Body of pancreas (tissue), 4 donors: ENCODE measurements at regions not wholly inside any gene's neighbourhood (a gene's known extent, or its start where the extent isn't known, plus 50 kb on each side); places are given as distances from the start of the nearest gene placed in this dataset.

Source experiments
- ATAC-seq: fragments of 150-250 bp; one replicate; pipeline ENCODE4 v1.9.1; 2016
- DNase-seq, 4 donors: peaks; one replicate each; pipeline ENCODE4 v3.0.0-alpha.2; 2019
- H3K27ac ChIP-seq, 4 donors: fragments of 200-600 bp; sonication (generic); 1 replicate in 3 of 4; 2 replicates in 1 of 4; pipeline versions ENCODE4 v1.5.1 to v1.6.1; 2016 to 2019; ENCODE audit warnings: mild to moderate bottlenecking in 1 of 4, mixed read lengths in 1 of 4, moderate library complexity in 1 of 4
- H3K27me3 ChIP-seq, 2 donors: fragments of 200-600 bp; sonication (generic); one replicate each; pipeline ENCODE4 v1.6.0; 2016; ENCODE audit warnings: mild to moderate bottlenecking in 1 of 2
- H3K36me3 ChIP-seq, 2 donors: fragments of 200-600 bp; sonication (generic); replicated peaks in 1 of 2; 2 replicates each; pipeline ENCODE4 v1.5.1; 2016; ENCODE audit warnings: low read depth in 2 of 2; ENCODE audit not compliant: insufficient read depth in 1 of 2
- H3K4me1 ChIP-seq: fragments of 200-600 bp; sonication (generic); one replicate; pipeline ENCODE4 v1.6.0; 2016
- H3K4me3 ChIP-seq, 2 donors: fragments of 200-600 bp; sonication (generic); 1 replicate in 1 of 2; 2 replicates in 1 of 2; pipeline ENCODE4 v1.5.1; 2016 to 2019
- H3K9me3 ChIP-seq, 3 donors: fragments of 200-600 bp; sonication (generic); 1 replicate in 2 of 3; 2 replicates in 1 of 3; pipeline ENCODE4 v1.5.1; 2016
- CTCF ChIP-seq, 7 experiments: fragments of 450-650 bp in 4 of 7; fragments of 200-600 bp in 3 of 7; sonication (generic) in 3 of 7; IDR thresholded peaks; one replicate each; pipeline ENCODE4 v1.5.1; 2016 to 2019; ENCODE audit warnings: antibody characterized with exemption in 7 of 7
- POLR2A ChIP-seq, 3 donors: fragments of 450-650 bp; IDR thresholded peaks; one replicate each; pipeline ENCODE4 v1.6.1; 2016; ENCODE audit warnings: antibody characterized with exemption in 3 of 3, mild to moderate bottlenecking in 2 of 3
- WGBS, 2 donors: methylation state at CpG; one replicate each; pipeline ENCODE4 v1.1.5; 2017; 5-methylcytosine and 5-hydroxymethylcytosine counted together
- intact Hi-C: fragments of 100-400 bp; cut with DNase I; formaldehyde crosslinking; loops from one replicate; pipeline ENCODE4 v1.15.1; 2023

- H3K36me3 ChIP-seq, result no peaks in the 10 kb centered on the region
- DNase-seq, result no peak
- 47 to 70% methylated on average over 1 of the region's 1 CpG for WGBS, 2 donors
- H3K4me1 ChIP-seq, result no peaks in the 10 kb centered on the region
- no peaks in the 10 kb centered on the region for H3K9me3 ChIP-seq
- ATAC-seq, result no peak
- H3K27me3 ChIP-seq, result no peaks in the 10 kb centered on the region
- no peak overlapping the region for H3K4me3 ChIP-seq
- intact Hi-C loops, result no loop called here
- TF ChIP-seq CTCF (IDR thresholded peaks at IDR 0.05) (no peak), POLR2A (IDR thresholded peaks at IDR 0.05) (no peak)
- H3K27ac ChIP-seq, result no peak overlapping the region
Measured at GRCh38 chr10:107436568-107436967, 272.1 kb upstream of the SORCS1 start.

GRCh38 chr10:107434854-107435253 lies 270.3 kb upstream of the SORCS1 start:
- no peak overlapping the region for H3K4me3 ChIP-seq
- H3K4me1 ChIP-seq, result no peaks in the 10 kb centered on the region
- no peak overlapping the region for H3K27ac ChIP-seq
- DNase-seq (no peak), ATAC-seq (no peak)
- WGBS, 2 donors, result 60 to 80% methylated on average over 5 of the region's 5 CpGs
- no peaks in the 10 kb centered on the region for H3K27me3 ChIP-seq
- no peak for TF ChIP-seq POLR2A (IDR thresholded peaks at IDR 0.05)
- no peak for TF ChIP-seq CTCF (IDR thresholded peaks at IDR 0.05)
- no peaks in the 10 kb centered on the region for H3K9me3 ChIP-seq
- H3K36me3 ChIP-seq, result no peaks in the 10 kb centered on the region
- intact Hi-C loops, result no loop called here

GRCh38 chr10:107434201-107434600 lies 269.7 kb upstream of the SORCS1 start:
- no peaks in the 10 kb centered on the region for H3K27me3 ChIP-seq
- no peak for ATAC-seq
- TF ChIP-seq POLR2A (IDR thresholded peaks at IDR 0.05) (no peak), CTCF (IDR thresholded peaks at IDR 0.05) (no peak)
- WGBS, 2 donors, result 67 to 90% methylated on average over 1 of the region's 1 CpG
- no peak overlapping the region for H3K4me3 ChIP-seq
- H3K36me3 ChIP-seq, result no peaks in the 10 kb centered on the region
- no peaks in the 10 kb centered on the region for H3K9me3 ChIP-seq
- DNase-seq, result no peak
- H3K27ac ChIP-seq, result no peak overlapping the region
- intact Hi-C loops, result no loop called here
- no peaks in the 10 kb centered on the region for H3K4me1 ChIP-seq

GRCh38 chr10:107433605-107434004 lies 269.1 kb upstream of the SORCS1 start:
- intact Hi-C loops, result no loop called here
- no peak for DNase-seq
- 44 to 52% methylated on average over 3 of the region's 3 CpGs for WGBS, 2 donors
- no peaks in the 10 kb centered on the region for H3K27me3 ChIP-seq
- no peaks in the 10 kb centered on the region for H3K9me3 ChIP-seq
- no peaks in the 10 kb centered on the region for H3K36me3 ChIP-seq
- no peak for ATAC-seq
- TF ChIP-seq POLR2A (IDR thresholded peaks at IDR 0.05) (no peak), CTCF (IDR thresholded peaks at IDR 0.05) (no peak)
- no peak overlapping the region for H3K27ac ChIP-seq
- no peak overlapping the region for H3K4me3 ChIP-seq
- H3K4me1 ChIP-seq, result no peaks in the 10 kb centered on the region

- intact Hi-C loops, result no loop called here
- Histone ChIP-seq H3K4me1 (no peaks in the 10 kb centered on the region), H3K9me3 (no peaks in the 10 kb centered on the region), H3K27ac (no peak overlapping the region), H3K4me3 (no peak overlapping the region), H3K27me3 (no peaks in the 10 kb centered on the region), H3K36me3 (no peaks in the 10 kb centered on the region)
- DNase-seq, result no peak
- WGBS, 2 donors, result 76 to 86% methylated on average over 6 of the region's 6 CpGs
- no peak for TF ChIP-seq CTCF (IDR thresholded peaks at IDR 0.05)
- no peak for TF ChIP-seq POLR2A (IDR thresholded peaks at IDR 0.05)
- no peak for ATAC-seq
Measured at GRCh38 chr10:107430446-107430845, 265.9 kb upstream of the SORCS1 start.
